ENCODE measurements at regions not wholly inside any gene's neighbourhood (a gene's known extent, or its start where the extent isn't known, plus 50 kb on each side); places are given as distances from the start of the nearest gene placed in this dataset.

GRCh38 chr12:114898159-114898558, 214.2 kb upstream of the TBX3 start:
- no peak for TF ChIP-seq CTCF (IDR thresholded peaks at IDR 0.05)
- no peak for TF ChIP-seq POLR2A (IDR thresholded peaks at IDR 0.05)
